HL-60/S4 (cell line): ENCODE measurements at regions not wholly inside any gene's neighbourhood (a gene's known extent, or its start where the extent isn't known, plus 50 kb on each side); places are given as distances from the start of the nearest gene placed in this dataset.

Source experiments
- in situ Hi-C: fragments of 300-500 bp; cut with MboI; formaldehyde crosslinking; loops from 2 replicates; pipeline ENCODE4 v1.14.3; 2022; ENCODE audit warnings: low sequenced_read_pairs

- in situ Hi-C loops, result no loop called here
These were observed 152.9 kb downstream of the CBLN1 start for GRCh38 chr16:49128740-49129139.

- in situ Hi-C loops, result no loop called here
These were observed 154.5 kb downstream of the CBLN1 start for GRCh38 chr16:49127103-49127502.

GRCh38 chr16:49121636-49122035 lies 160.0 kb downstream of the CBLN1 start:
- in situ Hi-C loops, result no loop called here

GRCh38 chr16:49120631-49121030 lies 161.0 kb downstream of the CBLN1 start:
- in situ Hi-C loops, result no loop called here

GRCh38 chr16:49116873-49117272 lies 164.8 kb downstream of the CBLN1 start:
- in situ Hi-C loops, result no loop called here

- in situ Hi-C loops, result no loop called here
These were observed 165.7 kb downstream of the CBLN1 start for GRCh38 chr16:49115956-49116355.

GRCh38 chr16:49112754-49113153 lies 168.9 kb downstream of the CBLN1 start:
- in situ Hi-C loops, result no loop called here

GRCh38 chr16:49111351-49111750 lies 170.3 kb downstream of the CBLN1 start:
- in situ Hi-C loops, result no loop called here

GRCh38 chr16:49108611-49109010 lies 173.0 kb downstream of the CBLN1 start:
- in situ Hi-C loops, result no loop called here

GRCh38 chr16:49103298-49103697 lies 178.3 kb downstream of the CBLN1 start:
- in situ Hi-C loops, result no loop called here

- in situ Hi-C loops, result no loop called here
These were observed 179.6 kb downstream of the CBLN1 start for GRCh38 chr16:49101997-49102396.

- in situ Hi-C loops, result no loop called here
These were observed 181.3 kb downstream of the CBLN1 start for GRCh38 chr16:49100366-49100765.

- in situ Hi-C loops, result no loop called here
These were observed 183.7 kb downstream of the CBLN1 start for GRCh38 chr16:49097964-49098363.

GRCh38 chr16:49096176-49096945 lies 185.3 kb downstream of the CBLN1 start:
- in situ Hi-C loops, result no loop called here

- in situ Hi-C loops, result no loop called here
These were observed 186.1 kb downstream of the CBLN1 start for GRCh38 chr16:49095539-49095938.

- in situ Hi-C loops, result no loop called here
These were observed 187.2 kb downstream of the CBLN1 start for GRCh38 chr16:49094471-49094870.

GRCh38 chr16:49093939-49094338 lies 187.7 kb downstream of the CBLN1 start:
- in situ Hi-C loops, result no loop called here

GRCh38 chr16:49092704-49093103 lies 188.9 kb downstream of the CBLN1 start:
- in situ Hi-C loops, result no loop called here

- in situ Hi-C loops, result no loop called here
These were observed 192.1 kb downstream of the CBLN1 start for GRCh38 chr16:49089533-49089932.

- in situ Hi-C loops, result no loop called here
These were observed 192.6 kb downstream of the CBLN1 start for GRCh38 chr16:49089039-49089438.

- in situ Hi-C loops, result no loop called here
These were observed 196.0 kb downstream of the CBLN1 start for GRCh38 chr16:49085686-49086085.

- in situ Hi-C loops, result no loop called here
These were observed 196.8 kb downstream of the CBLN1 start for GRCh38 chr16:49084628-49085390.
